ENCODE measurements at regions not wholly inside any gene's neighbourhood (a gene's known extent, or its start where the extent isn't known, plus 50 kb on each side); places are given as distances from the start of the nearest gene placed in this dataset.

- no peak for DNase-seq
Measured at GRCh38 chr18:78736015-78736690, 243.5 kb upstream of the SALL3 start.

- no peak for DNase-seq
Measured at GRCh38 chr18:78737006-78737915, 242.4 kb upstream of the SALL3 start.

GRCh38 chr18:78738076-78738690, 241.4 kb upstream of the SALL3 start:
- no peak for DNase-seq

- no peak for DNase-seq
Measured at GRCh38 chr18:78739115-78739514, 240.5 kb upstream of the SALL3 start.

- no peak for DNase-seq
Measured at GRCh38 chr18:78739882-78740677, 239.5 kb upstream of the SALL3 start.

- DNase-seq = no peak
Measured at GRCh38 chr18:78740876-78741275, 238.7 kb upstream of the SALL3 start.

- DNase-seq = no peak
Measured at GRCh38 chr18:78741381-78742217, 238.0 kb upstream of the SALL3 start.

GRCh38 chr18:78742218-78742745, 237.3 kb upstream of the SALL3 start:
- no peak for DNase-seq

- DNase-seq = no peak
Measured at GRCh38 chr18:78743078-78743477, 236.5 kb upstream of the SALL3 start.

GRCh38 chr18:78751664-78752063, 228.0 kb upstream of the SALL3 start:
- DNase-seq = no peak

GRCh38 chr18:78753240-78753639, 226.4 kb upstream of the SALL3 start:
- no peak for DNase-seq

- no peak for DNase-seq
Measured at GRCh38 chr18:78754311-78755043, 225.1 kb upstream of the SALL3 start.

- DNase-seq = no peak
Measured at GRCh38 chr18:78757014-78757413, 222.6 kb upstream of the SALL3 start.

GRCh38 chr18:78758496-78758895, 221.1 kb upstream of the SALL3 start:
- no peak for DNase-seq

- no peak for DNase-seq
Measured at GRCh38 chr18:78762753-78763152, 216.9 kb upstream of the SALL3 start.

- no peak for DNase-seq
Measured at GRCh38 chr18:78764544-78764943, 215.1 kb upstream of the SALL3 start.

GRCh38 chr18:78765142-78765541, 214.5 kb upstream of the SALL3 start:
- no peak for DNase-seq

GRCh38 chr18:78765637-78766281, 213.9 kb upstream of the SALL3 start:
- DNase-seq = no peak

GRCh38 chr18:78766651-78767533, 212.7 kb upstream of the SALL3 start:
- DNase-seq = no peak
